Nephron (organoid): ENCODE measurements at regions not wholly inside any gene's neighbourhood (a gene's known extent, or its start where the extent isn't known, plus 50 kb on each side); places are given as distances from the start of the nearest gene placed in this dataset.

Source experiments
- H3K27ac Mint-ChIP-seq, 3 experiments: 2 replicates each; pipeline ENCODE4 v1.8.0; 2020; ENCODE audit warnings: mixed read lengths in 3 of 3, mild to moderate bottlenecking in 2 of 3, moderate library complexity in 1 of 3
- H3K27me3 Mint-ChIP-seq: 2 replicates; pipeline ENCODE4 v1.8.0; 2021; ENCODE audit warnings: low read depth, mild to moderate bottlenecking, moderate library complexity, mixed read lengths
- H3K36me3 Mint-ChIP-seq: 2 replicates; pipeline ENCODE4 v1.8.0; 2020; ENCODE audit warnings: low read depth, mixed read lengths
- H3K4me1 Mint-ChIP-seq: 2 replicates; pipeline ENCODE4 v1.8.0; 2020; ENCODE audit warnings: mixed read lengths
- H3K4me3 Mint-ChIP-seq, 3 experiments: 2 replicates each; pipeline ENCODE4 v1.8.0; 2020; ENCODE audit warnings: mild to moderate bottlenecking in 3 of 3, mixed read lengths in 3 of 3, moderate library complexity in 2 of 3
- H3K9me3 Mint-ChIP-seq: 2 replicates; pipeline ENCODE4 v1.8.0; 2020; ENCODE audit warnings: mixed read lengths
- CTCF ChIP-seq, 3 experiments: fragments of 200-600 bp; sonication (generic); IDR thresholded peaks; one replicate each; pipeline ENCODE4 v1.5.0; 2021; ENCODE audit warnings: antibody characterized with exemption in 3 of 3; ENCODE audit not compliant: unreplicated experiment in 3 of 3

- TF ChIP-seq CTCF (IDR thresholded peaks at IDR 0.05; ENCODE audit: unreplicated experiment in 3 of 3), result no peak
- Mint-ChIP-seq H3K27ac (peak overlapping the region in 1 of 3 experiments; percentile 83), H3K9me3 (peaks cover 2% of the 10 kb centered on the region), H3K4me3 (no peak overlapping the region), H3K4me1 (no peaks in the 10 kb centered on the region), H3K27me3 (no peaks in the 10 kb centered on the region), H3K36me3 (no peaks in the 10 kb centered on the region)
Observed at GRCh38 chrX:117538178-117539089, 578.2 kb downstream of the KLHL13 start.

GRCh38 chrX:117532339-117532738 is 584.3 kb downstream of the KLHL13 start:
- Mint-ChIP-seq H3K27me3 (no peaks in the 10 kb centered on the region), H3K9me3 (peaks cover 5% of the 10 kb centered on the region), H3K4me1 (no peaks in the 10 kb centered on the region), H3K27ac (no peak overlapping the region), H3K36me3 (no peaks in the 10 kb centered on the region), H3K4me3 (no peak overlapping the region)
- TF ChIP-seq CTCF (IDR thresholded peaks at IDR 0.05; ENCODE audit: unreplicated experiment in 3 of 3), result no peak

- Mint-ChIP-seq H3K27me3 (no peaks in the 10 kb centered on the region), H3K9me3 (no peaks in the 10 kb centered on the region), H3K4me1 (no peaks in the 10 kb centered on the region), H3K27ac (no peak overlapping the region), H3K4me3 (no peak overlapping the region), H3K36me3 (no peaks in the 10 kb centered on the region)
- TF ChIP-seq CTCF (IDR thresholded peaks at IDR 0.05; ENCODE audit: unreplicated experiment in 3 of 3), result no peak
Observed at GRCh38 chrX:117522725-117523700, 593.6 kb downstream of the KLHL13 start.

- Mint-ChIP-seq H3K4me3 (no peak overlapping the region), H3K9me3 (no peaks in the 10 kb centered on the region)
Observed at GRCh38 chrX:117517994-117518393, 598.6 kb downstream of the KLHL13 start.

GRCh38 chrX:117511379-117511778 is 605.2 kb downstream of the KLHL13 start:
- H3K27ac Mint-ChIP-seq, result no peak overlapping the region
- no peak overlapping the region for H3K4me3 Mint-ChIP-seq
- H3K9me3 Mint-ChIP-seq, result no peaks in the 10 kb centered on the region
- H3K4me1 Mint-ChIP-seq, result peaks cover 3% of the 10 kb centered on the region
- no peak for TF ChIP-seq CTCF (IDR thresholded peaks at IDR 0.05; ENCODE audit: unreplicated experiment in 3 of 3)
- no peaks in the 10 kb centered on the region for H3K27me3 Mint-ChIP-seq
- no peaks in the 10 kb centered on the region for H3K36me3 Mint-ChIP-seq

More at GRCh38 chrX:117517994-117518393, 598.6 kb downstream of the KLHL13 start:
- no peak for TF ChIP-seq CTCF (IDR thresholded peaks at IDR 0.05; ENCODE audit: unreplicated experiment in 3 of 3)
- Mint-ChIP-seq H3K27me3 (peaks cover 3% of the 10 kb centered on the region), H3K36me3 (no peaks in the 10 kb centered on the region), H3K4me1 (no peaks in the 10 kb centered on the region), H3K27ac (no peak overlapping the region)
